H1 (cell line): ENCODE measurements at regions not wholly inside any gene's neighbourhood (a gene's known extent, or its start where the extent isn't known, plus 50 kb on each side); places are given as distances from the start of the nearest gene placed in this dataset.

Experiments
- CTCF ChIA-PET: fragments of 300-600 bp; sonication (Branson Sonifier 250); formaldehyde crosslinking; loops from one replicate; lab custom pipeline; 2021; ENCODE audit not compliant: partially characterized antibody; lab: Charles Lee
- POLR2A ChIA-PET: fragments of 300-600 bp; sonication (Branson Sonifier 250); formaldehyde crosslinking; loops from one replicate; lab custom pipeline; 2021; ENCODE audit warnings: inconsistent platforms; ENCODE audit not compliant: partially characterized antibody; lab: Charles Lee
- DNase-seq, 2 experiments: peaks; one replicate each; pipeline versions ENCODE4 v3.0.0 to v3.0.0-alpha.2; 2010 to 2022; ENCODE audit warnings: low spot score in 2 of 2, low read depth in 1 of 2, mixed read lengths in 1 of 2
- FAIRE-seq: peaks from 2 replicates; lab custom pipeline; 2011; peaks lifted over from hg19 to GRCh38; lab: Jason Lieb, UNC
- H2AFZ ChIP-seq: 2 replicates; pipeline ENCODE4 v1.8.1; 2012; ENCODE audit warnings: low read length, inconsistent platforms
- H2AK5ac ChIP-seq: 2 replicates; pipeline ENCODE4 v1.6.1; 2013; ENCODE audit warnings: low read depth, low read length
- H2BK120ac ChIP-seq: replicated peaks from 2 replicates; pipeline ENCODE3; 2013; ENCODE audit warnings: low read depth, low read length, inconsistent platforms
- H2BK12ac ChIP-seq: 2 replicates; pipeline ENCODE4 v1.6.1; 2013; ENCODE audit warnings: low read depth, low read length
- H2BK15ac ChIP-seq: 2 replicates; pipeline ENCODE4 v1.6.1; 2013; ENCODE audit warnings: low read length
- H2BK20ac ChIP-seq: 2 replicates; pipeline ENCODE4 v1.6.1; 2013; ENCODE audit warnings: low read length
- H2BK5ac ChIP-seq: 2 replicates; pipeline ENCODE4 v1.6.1; 2013; ENCODE audit warnings: low read depth, low read length
- H3K14ac ChIP-seq: 2 replicates; pipeline ENCODE4 v1.6.1; 2013; ENCODE audit warnings: inconsistent platforms; ENCODE audit not compliant: insufficient read length
- H3K18ac ChIP-seq: 2 replicates; pipeline ENCODE4 v1.6.1; 2013; ENCODE audit warnings: low read length; ENCODE audit errors: extremely low read depth
- H3K23ac ChIP-seq: 2 replicates; pipeline ENCODE4 v1.6.1; 2013; ENCODE audit warnings: inconsistent platforms; ENCODE audit not compliant: insufficient read length
- H3K23me2 ChIP-seq: 2 replicates; pipeline ENCODE4 v1.6.1; 2013; ENCODE audit warnings: low read depth, low read length
- H3K27ac ChIP-seq: 2 replicates; pipeline ENCODE4 v1.6.1; 2011; ENCODE audit warnings: low read depth, low read length, inconsistent platforms
- H3K27me3 ChIP-seq, 4 experiments: replicated peaks in 1 of 4; 1 replicate in 1 of 4; 2 replicates in 3 of 4; pipeline versions ENCODE4 v1.6.1 to v1.8.1; 2011 to 2013; ENCODE audit warnings: low read length in 3 of 4, mild to moderate bottlenecking in 3 of 4, inconsistent platforms in 2 of 4, mixed read lengths in 2 of 4, moderate library complexity in 1 of 4; ENCODE audit not compliant: control insufficient read depth in 3 of 4, insufficient read depth in 3 of 4; ENCODE audit errors: extremely low read depth in 1 of 4
- H3K36me3 ChIP-seq, 4 experiments: 2 replicates each; pipeline versions ENCODE4 v1.6.1 to v1.8.1; 2011 to 2013; ENCODE audit warnings: mild to moderate bottlenecking in 4 of 4, low read length in 3 of 4, moderate library complexity in 2 of 4, control low read depth in 1 of 4, inconsistent platforms in 1 of 4; ENCODE audit not compliant: insufficient read depth in 4 of 4, control insufficient read depth in 2 of 4
- H3K4ac ChIP-seq: replicated peaks from 2 replicates; pipeline ENCODE3; 2013; ENCODE audit warnings: low read length, low read depth, mixed read lengths, inconsistent platforms; ENCODE audit not compliant: insufficient read length
- H3K4me1 ChIP-seq, 4 experiments: replicated peaks in 1 of 4; 1 replicate in 1 of 4; 2 replicates in 3 of 4; pipeline versions ENCODE4 v1.6.1 to v1.8.1; 2011 to 2013; ENCODE audit warnings: low read length in 3 of 4, inconsistent platforms in 2 of 4, mixed read lengths in 1 of 4; ENCODE audit not compliant: insufficient read depth in 4 of 4, control insufficient read depth in 3 of 4
- H3K4me2 ChIP-seq, 2 experiments: 2 replicates each; pipeline versions ENCODE4 v1.6.1 to v1.8.1; 2011 to 2013; ENCODE audit warnings: low read depth in 2 of 2, low read length in 2 of 2, control low read depth in 1 of 2, inconsistent platforms in 1 of 2, mild to moderate bottlenecking in 1 of 2; ENCODE audit not compliant: insufficient read depth in 1 of 2
- H3K4me3 ChIP-seq, 4 experiments: fragments of 200-600, 300-600 bp in 1 of 4; sonication (generic), shearing (Covaris generic), sonication (Bioruptor Twin) in 1 of 4; 2 replicates each; pipeline versions ENCODE4 v1.5.1 to v1.8.1; 2011 to 2016; ENCODE audit warnings: low read length in 4 of 4, low read depth in 3 of 4, control low read depth in 2 of 4, inconsistent platforms in 2 of 4, mild to moderate bottlenecking in 2 of 4, mixed read lengths in 1 of 4, moderate library complexity in 1 of 4; ENCODE audit not compliant: insufficient read depth in 2 of 4; ENCODE audit errors: extremely low read depth in 1 of 4
- H3K56ac ChIP-seq: replicated peaks from 2 replicates; pipeline ENCODE3; 2013; ENCODE audit warnings: low read depth, mild to moderate bottlenecking, mixed read lengths, low read length, inconsistent platforms; ENCODE audit not compliant: insufficient read length
- H3K79me1 ChIP-seq: 2 replicates; pipeline ENCODE4 v1.6.1; 2013; ENCODE audit warnings: low read depth, low read length, control low read depth
- H3K79me2 ChIP-seq, 2 experiments: 2 replicates each; pipeline versions ENCODE4 v1.6.1 to v1.8.1; 2012 to 2013; ENCODE audit warnings: low read length in 2 of 2, mild to moderate bottlenecking in 2 of 2, inconsistent platforms in 1 of 2; ENCODE audit not compliant: insufficient read depth in 2 of 2, control insufficient read depth in 1 of 2
- H3K9ac ChIP-seq, 4 experiments: replicated peaks in 1 of 4; 1 replicate in 1 of 4; 2 replicates in 3 of 4; pipeline versions ENCODE4 v1.6.1 to v1.8.1; 2011 to 2013; ENCODE audit warnings: low read depth in 3 of 4, low read length in 3 of 4, control low read depth in 2 of 4, mild to moderate bottlenecking in 2 of 4, moderate library complexity in 2 of 4, inconsistent platforms in 1 of 4; ENCODE audit errors: extremely low read depth in 1 of 4
- H3K9me3 ChIP-seq, 2 experiments: 2 replicates each; pipeline versions ENCODE4 v1.6.1 to v1.8.1; 2012 to 2013; ENCODE audit warnings: mild to moderate bottlenecking in 2 of 2, moderate library complexity in 2 of 2, control low read depth in 1 of 2, inconsistent platforms in 1 of 2, low read depth in 1 of 2, low read length in 1 of 2, mixed read lengths in 1 of 2; ENCODE audit not compliant: insufficient read depth in 2 of 2
- H4K20me1 ChIP-seq, 2 experiments: replicated peaks in 1 of 2; 2 replicates each; pipeline versions ENCODE3 to v1.8.1; 2011 to 2013; ENCODE audit warnings: inconsistent platforms in 2 of 2, low read length in 2 of 2, mild to moderate bottlenecking in 1 of 2; ENCODE audit not compliant: insufficient read depth in 2 of 2, control insufficient read depth in 1 of 2
- H4K5ac ChIP-seq: 2 replicates; pipeline ENCODE4 v1.6.1; 2013; ENCODE audit warnings: low read length, low read depth, mixed read lengths, inconsistent platforms; ENCODE audit not compliant: insufficient read length
- H4K8ac ChIP-seq: 2 replicates; pipeline ENCODE4 v1.8.0; 2013; ENCODE audit warnings: mild to moderate bottlenecking, moderate library complexity, low read length, inconsistent platforms; ENCODE audit not compliant: insufficient read depth; ENCODE audit errors: extremely low read depth
- H4K91ac ChIP-seq: replicated peaks from 2 replicates; pipeline ENCODE3; 2013; ENCODE audit warnings: low read length, mixed read lengths, inconsistent platforms; ENCODE audit not compliant: insufficient read length
- ATF2 ChIP-seq: IDR thresholded peaks from 2 replicates; pipeline ENCODE4 v1.6.1; 2012; ENCODE audit warnings: low read length, inconsistent platforms
- BACH1 ChIP-seq: IDR thresholded peaks from 2 replicates; pipeline ENCODE4 v1.6.1; 2012; ENCODE audit warnings: low read length, improper control_type of control experiment
- CEBPB ChIP-seq: IDR thresholded peaks from 2 replicates; pipeline ENCODE4 v1.6.1; 2012; ENCODE audit warnings: low read depth, low read length
- SP2 ChIP-seq: IDR thresholded peaks from 2 replicates; pipeline ENCODE4 v1.6.1; 2012; ENCODE audit warnings: mild to moderate bottlenecking, low read length, inconsistent platforms
- WGBS, 2 experiments: shearing (Covaris generic) in 1 of 2; methylation state at CpG; one replicate each; pipeline versions ENCODE4 v1.1.6 to v1.1.7; 2013 to 2015; ENCODE audit warnings: low lambda C conversion rate in 2 of 2, mixed read lengths in 2 of 2, inconsistent platforms in 1 of 2, low coverage in 1 of 2, missing lambda C conversion rate in 1 of 2; ENCODE audit not compliant: insufficient replicate concordance in 2 of 2, insufficient coverage in 1 of 2, insufficient read length in 1 of 2; ENCODE audit errors: extremely low coverage in 1 of 2, missing lambda C conversion rate in 1 of 2; 5-methylcytosine and 5-hydroxymethylcytosine counted together

GRCh38 chr16:5302372-5303114, 204.9 kb upstream of the EEF2KMT start:
- CTCF ChIA-PET, result interaction anchor here (0.9 to 1.6 kb wide), 2 partner anchors 10 to 11 kb away, joined by 3 read pairs; no protein-coding TSS in a partner anchor
- H3K56ac ChIP-seq, result no peak overlapping the region
- H2BK5ac ChIP-seq, result no peak overlapping the region
- peaks cover 0 to 8% of the 10 kb centered on the region in 2 experiments; a peak in 1 of 4 replicates for H3K9me3 ChIP-seq
- no peaks in the 10 kb centered on the region for H3K79me1 ChIP-seq
- H3K18ac ChIP-seq, result no peak overlapping the region
- no peaks in the 10 kb centered on the region; a peak in 1 of 7 replicates for H3K27me3 ChIP-seq
- no peak for DNase-seq
- H3K4me3 ChIP-seq, result no peak overlapping the region
- no peak overlapping the region for H3K14ac ChIP-seq
- H4K20me1 ChIP-seq, result no peaks in the 10 kb centered on the region
- H4K5ac ChIP-seq, result no peak overlapping the region
- H2BK20ac ChIP-seq, result no peak overlapping the region
- H3K23me2 ChIP-seq, result no peaks in the 10 kb centered on the region
- H2BK12ac ChIP-seq, result no peak overlapping the region
- no peak for FAIRE-seq
- no peak overlapping the region for H3K9ac ChIP-seq
- H2BK120ac ChIP-seq, result no peak overlapping the region
- 92% methylated on average over 3 of the region's 3 CpGs; no CpG with 5 or more reads in 1 of the 2 experiments for WGBS, 2 experiments
- no peak overlapping the region for H2BK15ac ChIP-seq
- H4K91ac ChIP-seq, result no peak overlapping the region
- H3K36me3 ChIP-seq, result no peaks in the 10 kb centered on the region
- no peaks in the 10 kb centered on the region for H3K79me2 ChIP-seq
- no peak overlapping the region for H3K4me2 ChIP-seq
- no peak overlapping the region for H2AK5ac ChIP-seq
- no peak overlapping the region for H3K23ac ChIP-seq
- TF ChIP-seq CEBPB, result peak; percentile 16; the same call in 1 of the 2 replicates
- no peak for TF ChIP-seq ATF2
- TF ChIP-seq SP2, result no peak
- TF ChIP-seq BACH1, result no peak
- H3K4ac ChIP-seq, result no peak overlapping the region
- H3K4me1 ChIP-seq, result no peaks in the 10 kb centered on the region
- H4K8ac ChIP-seq, result no peak overlapping the region
- H2AFZ ChIP-seq, result no peak overlapping the region
- POLR2A ChIA-PET, result no interaction called here
- no peak overlapping the region for H3K27ac ChIP-seq
